Stimulated activated naive CD8-positive, alpha-beta T cell treated with anti-CD3 and anti-CD28 coated beads, Interleukin-15, Interleukin-2, amounts not matched to agents 100 U/mL and 50 U/mL, for 24 hours (primary cell): ENCODE measurements at regions not wholly inside any gene's neighbourhood (a gene's known extent, or its start where the extent isn't known, plus 50 kb on each side); places are given as distances from the start of the nearest gene placed in this dataset.

Source experiments
- ATAC-seq: fragments of 150-1000 bp; cut with Tn5 transposase; one replicate; pipeline ENCODE4 v1.10.0; 2021
- DNase-seq: peaks from one replicate; pipeline ENCODE4 v3.0.0; 2021

GRCh38 chr2:107633580-107634147 lies 193.0 kb upstream of the RGPD4 start:
- ATAC-seq (no peak), DNase-seq (no peak)

DNA sequence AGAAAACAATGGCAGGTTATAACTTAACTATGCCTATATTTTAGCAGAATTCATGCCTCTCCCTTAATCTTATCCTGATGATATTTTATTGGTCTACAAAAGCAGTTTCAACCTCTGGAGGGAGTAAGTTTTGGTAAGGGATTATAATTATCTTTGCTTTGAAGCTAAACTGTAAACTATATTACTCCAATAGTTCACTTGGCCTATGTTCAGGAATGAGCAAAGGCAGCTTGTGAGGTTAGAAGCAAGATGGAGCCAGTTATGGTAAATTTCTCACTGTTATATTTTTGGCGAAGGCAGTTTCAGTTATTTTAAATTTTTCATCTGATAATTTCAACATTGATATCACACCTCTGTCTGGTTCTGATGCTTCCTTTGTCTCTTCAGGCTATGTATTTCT lies 192.5 kb upstream of the RGPD4 start:
- no peak for DNase-seq

GRCh38 chr2:107635883-107636282 lies 190.8 kb upstream of the RGPD4 start:
- DNase-seq (no peak), ATAC-seq (no peak)

More for the DNA sequence above, 192.5 kb upstream of the RGPD4 start:
- ATAC-seq: no peak

- DNase-seq (no peak), ATAC-seq (no peak)
Observed at GRCh38 chr2:107645586-107645985, 181.1 kb upstream of the RGPD4 start.

DNA sequence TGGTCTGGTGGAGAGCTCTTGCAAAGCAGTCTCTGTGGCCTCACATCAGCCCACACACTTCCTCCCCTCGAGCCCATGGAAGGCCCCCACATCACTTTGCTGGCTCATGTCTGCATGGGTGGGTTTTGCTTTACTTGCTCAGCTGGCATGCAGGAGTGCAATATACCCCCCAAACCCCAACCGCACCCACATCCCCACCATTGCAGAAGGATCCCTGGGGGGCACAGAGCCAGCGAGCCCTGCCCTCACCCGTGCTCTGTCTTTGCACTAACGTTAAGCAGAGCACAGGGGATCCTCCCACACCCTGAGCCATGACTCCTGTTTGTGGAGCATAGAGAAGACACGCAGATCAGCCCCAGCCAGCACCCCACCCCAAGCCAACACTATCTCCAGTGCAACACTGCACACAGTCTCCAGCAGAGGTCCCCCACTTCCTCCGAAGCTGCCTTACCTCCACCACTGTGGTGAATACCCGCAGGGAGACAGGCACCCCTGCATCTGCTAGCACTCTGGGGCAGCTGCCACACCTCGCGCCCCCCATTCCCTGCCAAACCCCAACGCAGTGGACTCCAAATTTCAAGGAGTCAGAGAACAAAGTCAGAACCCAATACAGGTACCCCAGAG lies 177.8 kb upstream of the RGPD4 start:
- DNase-seq (no peak), ATAC-seq (no peak)

DNA sequence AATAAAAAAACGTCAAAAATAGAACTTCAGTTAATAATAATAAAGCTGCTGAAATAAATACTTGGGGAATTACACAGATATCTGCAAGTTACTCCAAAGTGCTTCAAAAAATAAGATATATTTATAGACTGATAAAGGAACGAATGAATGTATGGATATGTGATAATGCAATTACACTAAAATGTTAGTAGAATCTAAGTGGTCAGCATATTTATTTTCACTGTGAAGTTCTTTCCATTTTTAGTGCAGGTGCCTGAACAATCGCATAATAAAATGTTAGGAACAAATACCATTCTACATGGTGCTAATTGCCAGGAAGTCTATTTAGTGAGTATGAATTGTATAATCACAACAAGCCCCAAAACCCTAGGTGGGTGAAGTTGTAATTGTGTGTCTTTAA lies 169.6 kb upstream of the RGPD4 start:
- DNase-seq (no peak), ATAC-seq (no peak)

GRCh38 chr2:107663632-107664031 lies 163.1 kb upstream of the RGPD4 start:
- no peak for ATAC-seq

DNA sequence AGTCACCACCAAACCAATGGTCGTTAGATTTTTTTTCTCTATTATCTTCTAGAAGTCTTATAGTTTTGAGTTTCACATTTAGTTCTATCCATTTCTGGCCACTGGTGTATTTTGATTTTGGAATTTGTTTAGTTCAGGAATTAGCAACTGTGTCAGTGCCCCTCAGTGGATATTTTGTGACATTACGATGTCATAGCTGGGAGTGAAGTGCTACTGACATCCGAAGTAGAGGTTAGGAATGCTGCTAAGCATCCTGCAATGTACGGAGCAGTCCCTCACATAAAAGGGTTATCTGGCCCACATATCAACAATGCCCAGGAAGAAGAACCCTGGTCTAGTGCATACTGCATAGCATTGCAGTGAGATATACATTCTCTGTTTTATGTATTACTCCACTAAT lies 157.4 kb upstream of the RGPD4 start:
- no peak for ATAC-seq

More at GRCh38 chr2:107663632-107664031, 163.1 kb upstream of the RGPD4 start:
- no peak for DNase-seq

GRCh38 chr2:107681936-107682335 lies 144.8 kb upstream of the RGPD4 start:
- ATAC-seq (no peak), DNase-seq (no peak)

More for the DNA sequence above, 157.4 kb upstream of the RGPD4 start:
- no peak for DNase-seq

GRCh38 chr2:107684421-107684820 lies 142.3 kb upstream of the RGPD4 start:
- ATAC-seq (no peak), DNase-seq (no peak)

DNA sequence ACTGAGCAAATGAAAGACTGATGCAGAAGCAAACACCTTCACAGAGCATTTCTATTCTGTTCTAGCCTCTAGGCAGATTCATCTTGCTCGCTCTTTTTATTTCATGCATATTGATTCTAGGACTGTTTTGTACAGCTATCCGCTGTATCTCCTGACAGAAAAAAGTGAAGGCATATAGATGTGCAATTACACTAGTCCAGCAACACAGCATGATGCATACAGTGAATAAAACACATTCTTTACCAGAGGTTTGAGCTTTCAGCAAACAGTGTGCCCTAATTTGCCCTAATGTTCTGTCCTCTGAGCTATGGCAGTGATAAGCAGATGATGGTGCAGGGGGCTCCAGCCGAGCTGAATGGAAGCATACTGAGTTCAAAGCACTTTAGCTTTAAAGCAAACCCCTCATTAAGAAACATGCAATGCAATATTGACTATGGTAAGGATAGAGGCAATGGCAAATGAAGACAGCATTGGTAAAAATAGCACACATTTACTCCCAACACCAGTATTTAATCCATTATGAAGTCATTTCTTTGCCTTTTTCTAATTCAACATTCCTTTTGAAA lies 141.2 kb upstream of the RGPD4 start:
- ATAC-seq (no peak), DNase-seq (no peak)

DNA sequence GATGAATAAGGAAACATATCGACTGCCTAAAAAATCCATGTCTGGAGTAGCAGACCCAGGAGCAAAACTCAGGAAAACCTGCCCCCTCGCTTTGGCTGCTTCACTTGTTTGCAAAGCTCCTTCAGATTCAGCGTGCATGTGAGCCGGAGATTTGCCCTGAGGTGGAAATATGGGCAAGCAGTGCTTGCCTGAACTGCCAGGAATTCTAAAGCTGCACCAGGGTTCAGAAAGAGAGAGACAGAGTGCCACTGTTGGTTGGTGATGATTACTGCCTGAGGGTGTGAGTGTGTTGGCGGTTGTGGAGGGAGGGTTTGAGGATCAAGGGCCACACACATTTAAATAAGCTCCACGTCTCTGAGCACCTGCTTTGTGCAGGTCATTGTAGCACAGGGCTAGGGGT lies 139.6 kb upstream of the RGPD4 start:
- ATAC-seq (no peak), DNase-seq (no peak)

GRCh38 chr2:107688135-107688534 lies 138.6 kb upstream of the RGPD4 start:
- DNase-seq: no peak
- ATAC-seq: no peak

DNA sequence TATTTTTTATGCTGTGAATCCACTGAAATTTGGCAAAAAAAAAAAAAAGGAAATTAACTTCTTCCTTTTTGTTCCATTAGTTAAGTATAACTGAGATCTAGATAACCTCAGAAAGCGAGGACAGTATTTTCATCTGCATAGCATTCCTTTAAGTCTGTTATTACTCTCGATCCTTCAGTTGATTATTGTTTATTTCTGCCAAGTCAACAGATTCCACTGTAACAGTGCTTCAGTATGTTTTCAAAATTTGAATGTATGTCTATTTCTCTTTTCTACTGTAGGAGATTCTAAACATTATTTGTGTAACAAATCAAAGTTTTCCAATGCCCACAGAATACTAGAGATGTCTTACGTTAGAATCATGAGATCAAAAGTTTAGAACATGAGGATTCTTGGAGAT lies 133.1 kb upstream of the RGPD4 start:
- ATAC-seq (no peak), DNase-seq (no peak)

DNA sequence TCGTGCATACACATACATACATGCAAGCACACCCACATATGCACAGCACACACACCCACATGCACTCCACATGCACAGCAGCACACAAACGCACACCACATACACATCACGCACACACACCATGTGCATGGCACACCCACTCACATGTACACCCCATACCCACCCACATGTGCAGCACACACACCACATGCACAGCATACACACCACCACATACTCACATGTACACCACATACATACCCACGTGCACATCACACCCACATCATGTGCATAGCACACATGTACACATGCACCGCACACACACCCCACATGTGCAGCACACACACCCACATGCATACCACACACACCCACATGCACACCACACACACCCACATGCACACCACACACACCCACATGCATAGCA lies 132.0 kb upstream of the RGPD4 start:
- DNase-seq (no peak), ATAC-seq (no peak)

- ATAC-seq (no peak), DNase-seq (no peak)
Observed at GRCh38 chr2:107697385-107697784, 129.3 kb upstream of the RGPD4 start.

GRCh38 chr2:107698861-107699260 lies 127.8 kb upstream of the RGPD4 start:
- DNase-seq (no peak), ATAC-seq (no peak)

- DNase-seq: no peak
- no peak for ATAC-seq
Observed at GRCh38 chr2:107700073-107700472, 126.6 kb upstream of the RGPD4 start.

DNA sequence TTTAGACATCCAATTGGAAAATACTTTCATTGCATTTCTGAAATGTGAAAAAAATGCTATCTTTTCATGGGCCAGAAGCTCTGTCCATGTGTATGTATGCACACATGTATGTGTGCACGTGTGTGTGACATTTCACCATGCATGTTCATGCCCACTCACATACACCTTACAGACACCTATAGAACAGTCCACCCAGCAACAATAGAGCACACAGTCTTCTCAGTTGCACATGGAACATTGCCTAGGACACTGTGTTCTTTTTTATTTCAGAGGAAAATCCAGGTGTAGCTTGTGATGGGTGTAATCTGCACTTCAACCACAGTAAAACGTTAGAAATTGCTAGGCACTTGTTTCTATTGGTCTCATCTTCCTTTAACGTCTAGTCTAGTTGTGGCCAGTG lies 114.8 kb upstream of the RGPD4 start:
- DNase-seq (no peak), ATAC-seq (no peak)

DNA sequence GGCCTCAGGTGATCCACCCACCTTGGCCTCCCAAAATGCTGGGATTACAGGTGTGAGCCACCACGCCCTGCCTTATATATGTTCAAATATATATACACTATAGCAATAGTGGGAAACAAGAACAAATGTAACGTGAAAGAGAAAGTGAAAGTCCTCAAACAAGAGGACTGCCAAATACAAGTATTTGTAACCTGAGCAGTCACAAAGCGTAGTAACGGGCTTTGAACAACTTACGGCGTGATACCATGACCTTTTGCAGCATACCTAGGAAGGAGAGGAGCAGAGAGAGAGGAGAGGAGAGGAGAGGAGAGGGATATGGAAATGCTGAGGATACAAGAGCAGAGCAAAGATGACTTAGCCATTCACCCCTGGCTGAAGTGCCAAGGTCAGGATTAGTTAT lies 113.8 kb upstream of the RGPD4 start:
- DNase-seq (no peak), ATAC-seq (no peak)

DNA sequence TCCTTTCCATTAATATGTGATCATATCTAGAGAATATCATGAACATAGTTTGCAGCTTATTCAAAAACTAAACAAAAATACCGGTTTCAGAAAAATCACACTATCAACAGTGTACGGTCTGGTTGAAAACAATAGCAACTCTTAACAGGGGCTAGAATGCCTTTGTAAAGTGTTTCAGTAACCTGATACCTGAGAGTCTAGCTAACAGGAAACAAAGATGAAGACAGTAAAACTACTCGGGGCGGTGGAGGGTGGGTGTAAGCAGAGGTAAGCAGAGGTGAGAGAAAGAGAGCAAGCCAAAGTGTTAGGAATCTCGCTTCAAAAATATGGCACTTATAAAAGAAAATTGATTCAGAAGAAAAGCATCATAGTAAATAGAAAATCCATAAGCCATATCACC lies 109.0 kb upstream of the RGPD4 start:
- ATAC-seq (no peak), DNase-seq (no peak)

GRCh38 chr2:107719141-107719540 lies 107.6 kb upstream of the RGPD4 start:
- ATAC-seq (no peak), DNase-seq (no peak)

DNA sequence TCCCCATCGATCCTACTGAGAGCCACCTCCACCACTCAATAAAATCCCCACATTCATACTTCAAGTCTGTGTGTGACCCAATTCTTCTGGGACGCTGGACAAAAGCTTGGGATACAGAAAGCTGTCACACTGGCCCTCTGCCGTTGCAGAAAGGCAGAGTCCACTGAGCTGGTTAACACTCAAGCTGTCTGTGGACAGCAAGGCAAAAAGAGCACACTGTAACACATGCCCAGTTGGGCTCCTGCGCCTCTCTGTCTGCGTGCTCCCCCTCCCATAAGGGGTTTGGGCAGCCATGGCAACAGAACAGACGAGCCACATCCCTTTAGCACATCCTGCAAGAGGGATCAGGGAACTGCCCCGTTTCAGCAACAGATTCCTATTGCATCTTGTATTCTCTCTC lies 106.9 kb upstream of the RGPD4 start:
- ATAC-seq: no peak
- DNase-seq: no peak

DNA sequence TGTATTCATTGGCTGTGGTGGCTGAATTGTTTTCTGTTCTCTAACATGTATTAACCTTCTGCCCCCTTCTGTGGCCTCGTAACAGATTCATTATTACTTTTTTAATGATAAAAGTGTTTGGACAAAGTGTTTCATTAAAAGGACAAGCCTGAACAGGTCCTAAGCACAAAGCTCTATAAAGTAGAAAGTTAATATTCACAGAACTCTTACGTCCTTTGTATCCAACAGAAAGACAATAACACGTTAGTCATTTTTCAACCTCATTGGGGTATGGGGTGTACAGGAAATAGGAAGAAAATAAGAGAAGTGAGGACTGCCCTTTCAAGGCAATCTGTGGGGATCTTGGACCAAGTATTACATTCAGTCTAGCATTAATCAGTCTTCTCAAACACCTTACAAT lies 105.5 kb upstream of the RGPD4 start:
- ATAC-seq: no peak
- DNase-seq: no peak
